G401.6 (cell line): ENCODE measurements at regions not wholly inside any gene's neighbourhood (a gene's known extent, or its start where the extent isn't known, plus 50 kb on each side); places are given as distances from the start of the nearest gene placed in this dataset.
"Not testable (repeated sequence)": the region's sequence is repeated elsewhere in the genome, so short reads cannot be mapped to it uniquely, and the experiment has no call there.

Experiments
- FAIRE-seq: peaks from 2 replicates; lab custom pipeline; 2012; peaks lifted over from hg19 to GRCh38; lab: Jason Lieb, UNC

DNA sequence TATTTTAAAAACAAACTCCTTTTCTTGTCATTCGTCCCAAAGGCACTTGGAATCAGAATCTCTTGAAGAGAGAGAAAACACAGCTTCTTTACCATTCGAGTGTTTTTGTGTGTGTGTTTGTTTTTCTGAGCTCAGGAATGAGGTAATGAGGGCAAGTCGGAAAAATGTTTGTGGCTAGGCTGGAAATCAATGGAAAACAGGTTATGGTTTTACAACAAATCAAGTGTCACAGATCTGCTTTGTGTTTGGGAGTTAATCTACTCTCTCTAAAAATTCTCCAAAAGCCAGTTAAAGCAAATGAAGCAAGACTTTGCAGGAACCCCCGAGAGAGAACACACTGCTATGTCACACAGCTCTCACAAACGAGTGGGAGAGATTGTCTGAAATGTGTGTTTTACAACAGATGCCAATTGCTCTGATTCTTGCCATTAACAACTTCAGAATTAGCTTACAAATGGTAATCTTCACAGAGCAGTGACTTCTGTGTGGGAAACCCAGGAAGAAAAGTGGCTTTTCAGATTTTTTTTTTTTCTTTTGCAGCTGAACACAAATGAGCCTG is 264.1 kb downstream of the CBLL2 start:
- no peak for FAIRE-seq

DNA sequence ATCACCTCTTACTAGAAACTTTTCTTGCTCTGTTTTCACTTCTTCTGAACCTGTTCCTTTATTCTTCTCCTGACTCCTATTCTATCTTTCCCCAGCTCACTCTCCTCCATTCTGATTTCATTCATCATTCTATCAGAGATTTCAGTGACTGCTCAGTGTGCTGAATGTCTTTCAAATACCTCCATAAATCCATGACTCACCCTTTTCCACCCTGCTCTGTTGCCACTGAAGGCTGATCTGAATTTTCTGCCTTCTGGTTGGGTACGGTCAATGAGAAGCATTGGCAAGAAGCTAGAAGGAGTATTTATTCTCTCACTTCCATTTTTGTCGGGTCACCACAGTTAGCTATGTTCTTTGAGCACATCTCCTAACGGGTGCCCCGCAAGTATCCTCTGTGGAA is 265.9 kb downstream of the CBLL2 start:
- FAIRE-seq = no peak

DNA sequence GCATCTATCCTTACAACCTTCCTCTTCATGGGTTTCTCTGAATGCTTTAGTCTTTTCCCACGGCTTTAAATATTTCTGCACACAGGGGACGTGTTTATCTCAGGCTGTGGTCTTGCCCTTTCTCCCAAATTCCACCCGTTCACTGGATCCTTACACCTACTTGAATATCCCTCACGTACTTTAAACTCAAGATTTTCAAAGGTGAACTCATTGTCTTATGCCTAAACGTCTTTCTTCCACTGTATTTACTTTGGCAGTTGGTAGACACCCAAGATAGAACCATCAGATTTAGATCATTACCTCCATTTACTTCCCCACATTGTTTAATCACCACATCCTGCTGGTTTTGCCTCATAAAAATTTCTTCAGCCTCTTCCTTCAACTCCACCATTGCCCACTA is 269.2 kb downstream of the CBLL2 start:
- FAIRE-seq = no peak

DNA sequence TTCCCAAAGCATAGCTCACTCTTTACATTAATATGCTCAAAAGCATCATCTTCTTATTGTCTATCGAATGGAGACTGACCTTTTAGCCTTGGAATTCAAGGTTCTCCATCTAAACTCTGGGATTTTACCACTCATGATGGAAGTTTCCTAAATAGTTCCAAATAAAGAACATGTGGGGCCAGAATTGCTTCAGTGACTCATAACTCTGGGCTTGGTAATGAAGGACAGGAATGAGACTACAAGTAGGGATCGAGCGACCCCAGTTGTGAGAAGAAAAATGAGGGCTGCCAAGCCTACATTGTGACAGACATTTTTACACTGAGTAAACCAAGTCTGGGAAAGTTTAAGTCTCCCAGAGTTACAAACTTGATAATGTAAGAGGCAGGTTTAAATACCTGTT is 269.9 kb downstream of the CBLL2 start:
- no peak for FAIRE-seq

DNA sequence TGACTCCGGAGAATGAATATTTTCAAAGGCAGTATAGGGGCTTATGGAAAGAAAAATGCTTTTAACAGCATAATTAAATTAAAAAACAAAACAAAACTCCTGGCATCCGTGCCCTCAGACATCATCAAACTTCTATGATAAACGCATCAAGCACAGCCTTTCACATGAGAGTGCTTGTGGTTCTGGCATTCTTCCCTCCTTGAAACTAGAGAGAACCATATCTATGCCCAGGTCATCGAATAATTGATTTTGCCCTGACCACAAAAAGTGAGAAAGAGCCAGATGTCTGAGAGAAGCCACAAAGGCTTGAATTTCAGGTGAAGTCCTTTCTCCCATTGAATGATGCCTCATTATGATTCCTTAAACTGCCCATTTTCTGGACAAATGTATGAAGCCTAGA is 286.8 kb downstream of the CBLL2 start:
- FAIRE-seq = no peak

DNA sequence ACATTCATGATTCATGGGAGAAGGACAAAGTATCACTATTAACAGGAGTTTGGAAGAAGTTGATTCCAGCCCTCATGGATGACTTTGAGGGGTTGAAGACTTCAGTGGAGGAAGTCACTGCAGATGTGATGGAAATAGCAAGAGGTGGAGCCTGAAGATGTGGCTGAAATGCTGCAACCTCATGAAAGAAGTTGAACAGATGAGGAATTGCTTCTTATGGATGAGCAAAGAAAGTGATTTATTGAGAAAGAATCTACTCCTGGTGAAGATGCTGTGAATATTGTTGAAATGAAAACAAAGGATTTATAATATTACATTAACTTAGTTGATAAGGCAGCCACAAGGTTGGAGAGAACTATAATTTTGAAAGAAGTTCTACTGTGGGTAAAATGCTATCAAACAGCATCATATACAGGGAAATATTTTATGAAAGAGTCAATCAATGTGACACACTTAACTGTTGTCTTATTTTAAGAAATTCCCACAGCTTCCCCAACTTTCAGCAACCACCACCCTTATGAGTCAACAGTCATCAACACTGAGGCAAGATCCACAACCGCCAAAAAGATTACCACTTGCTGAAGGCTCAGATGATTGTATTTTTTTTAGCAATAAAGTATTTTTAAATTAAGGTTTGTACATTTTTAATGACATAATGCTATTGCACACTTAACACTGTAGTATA is 302.6 kb downstream of the CBLL2 start:
- FAIRE-seq = no peak

DNA sequence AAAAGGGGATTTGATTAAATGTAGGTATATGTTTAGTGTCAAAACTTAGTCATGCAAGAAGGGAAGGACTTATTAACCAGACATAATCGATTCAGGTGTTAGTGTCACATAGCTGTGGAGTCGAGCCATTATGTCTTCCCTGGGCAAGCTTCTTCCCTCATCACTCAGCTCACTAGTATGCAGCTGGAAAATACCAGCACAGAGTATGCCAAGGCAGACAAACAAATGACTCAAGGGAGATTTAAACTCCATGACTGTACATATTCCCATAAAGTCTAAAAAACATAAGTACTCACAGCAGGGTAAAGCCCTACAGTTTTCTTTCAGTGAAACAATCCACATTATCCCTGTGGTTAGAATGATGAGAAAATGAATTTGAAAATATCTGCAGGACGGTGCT is 304.5 kb downstream of the CBLL2 start:
- no peak for FAIRE-seq

DNA sequence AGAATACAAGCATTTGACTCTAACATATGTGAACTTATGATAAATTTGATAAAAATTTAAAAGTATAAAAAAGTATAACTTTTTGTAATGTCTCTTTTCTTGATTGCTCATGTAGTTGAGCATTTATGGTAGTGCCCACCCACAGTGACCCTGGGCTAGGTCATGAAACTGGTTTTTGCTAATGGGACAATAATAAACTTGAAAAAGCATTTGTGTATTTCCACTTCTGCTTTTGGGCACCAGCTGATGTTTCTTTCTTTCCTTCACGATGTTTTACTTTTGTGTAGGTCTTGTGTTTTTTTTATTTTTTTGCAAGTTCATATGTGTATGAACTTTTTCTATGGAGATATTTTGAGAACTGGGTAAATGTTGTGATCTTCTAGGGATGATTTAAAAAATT is 313.1 kb downstream of the CBLL2 start:
- no peak for FAIRE-seq

DNA sequence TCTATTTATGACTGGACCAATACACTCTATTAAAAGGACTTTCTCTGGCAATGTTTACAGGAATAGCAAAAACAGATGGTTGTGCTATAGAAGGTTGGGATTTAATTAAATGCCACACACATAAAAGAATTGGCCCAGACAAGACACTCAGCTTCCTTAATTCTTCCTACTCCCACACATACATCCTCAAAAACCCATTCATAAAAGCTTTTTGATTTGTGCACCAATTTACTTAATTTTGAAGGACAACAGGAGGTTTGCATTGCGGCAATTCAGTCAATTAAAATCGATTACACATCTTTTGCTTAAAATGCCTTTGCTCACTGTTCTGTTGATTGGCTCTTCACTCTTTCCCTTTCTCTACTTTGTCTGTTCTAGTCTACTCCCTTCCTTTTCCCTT is 317.1 kb downstream of the CBLL2 start:
- FAIRE-seq = no peak

DNA sequence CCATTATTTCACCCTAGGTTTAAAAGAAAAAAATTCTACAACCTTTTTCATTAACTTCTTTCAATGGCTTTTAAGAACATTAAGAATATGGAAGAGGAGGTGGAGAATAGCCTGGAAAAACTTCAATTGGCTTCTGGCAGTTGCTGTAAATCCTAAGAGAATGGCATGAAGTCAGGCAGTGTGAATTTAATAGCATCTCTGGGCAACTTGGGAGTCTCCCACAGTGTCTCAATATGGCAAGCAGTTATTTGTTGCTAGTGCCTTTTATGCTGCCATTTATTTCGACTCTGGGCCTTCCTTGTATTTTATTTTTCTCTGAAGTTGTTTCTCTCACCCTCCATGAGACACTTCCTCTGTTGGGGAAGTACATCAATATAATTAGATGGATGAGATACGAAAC is 322.1 kb downstream of the CBLL2 start:
- FAIRE-seq = no peak

DNA sequence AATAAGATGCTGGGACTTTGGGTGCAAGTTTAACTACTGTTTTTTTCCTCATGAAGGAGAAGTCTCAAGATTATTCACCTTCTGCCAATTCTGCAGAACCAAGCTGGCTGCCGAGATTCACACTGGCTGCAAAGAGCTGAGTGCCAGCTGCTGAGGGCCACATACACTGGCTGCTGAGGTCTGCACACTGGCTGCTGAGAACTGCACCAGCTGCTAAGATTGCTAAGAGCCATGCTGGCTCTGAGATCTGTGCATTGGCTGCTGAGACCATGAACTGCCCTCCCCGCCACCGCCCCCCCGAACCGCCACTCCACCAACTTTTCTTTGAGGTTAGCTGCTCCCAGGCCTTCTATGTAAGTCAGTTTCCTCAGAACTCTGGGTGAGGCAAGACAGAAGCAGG is 330.3 kb downstream of the CBLL2 start:
- no peak for FAIRE-seq

DNA sequence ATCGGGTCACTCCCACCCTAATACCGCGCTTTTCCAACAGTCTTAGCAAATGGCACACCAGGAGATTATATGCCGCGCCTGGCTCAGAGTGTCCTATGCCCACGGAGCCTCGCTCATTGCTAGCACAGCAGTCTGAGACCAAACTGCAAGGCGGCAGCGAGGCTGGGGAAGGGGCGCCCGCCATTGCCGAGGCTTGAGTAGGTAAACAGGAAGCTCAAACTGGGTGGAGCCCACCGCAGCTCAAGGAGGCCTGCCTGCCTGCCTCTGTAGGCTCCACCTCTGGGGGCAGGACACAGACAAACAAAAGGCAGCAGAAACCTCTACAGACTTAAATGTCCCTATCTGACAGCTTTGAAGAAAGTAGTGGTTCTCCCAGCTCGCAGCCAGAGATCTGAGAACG is 336.7 kb downstream of the CBLL2 start:
- FAIRE-seq = not testable (repeated sequence)

DNA sequence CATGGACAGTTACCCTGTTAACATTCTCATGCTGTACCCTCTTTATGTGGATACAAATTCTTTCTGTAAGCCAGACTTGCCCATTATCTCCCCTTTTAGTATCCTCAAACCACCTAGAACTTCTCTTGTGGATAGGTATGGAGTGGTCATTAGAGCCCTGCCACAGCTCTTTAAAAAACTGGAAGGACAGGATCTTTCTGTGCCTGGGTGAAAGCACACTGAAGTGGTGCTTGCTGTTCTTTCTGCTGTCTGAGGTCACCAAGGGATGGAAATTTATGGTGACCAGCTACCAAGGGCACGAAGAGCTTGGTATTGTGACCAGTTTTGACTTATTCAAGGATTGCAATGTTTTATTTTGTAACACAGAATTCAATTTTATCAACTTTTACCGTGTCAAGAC is 344.2 kb downstream of the CBLL2 start:
- FAIRE-seq = no peak

DNA sequence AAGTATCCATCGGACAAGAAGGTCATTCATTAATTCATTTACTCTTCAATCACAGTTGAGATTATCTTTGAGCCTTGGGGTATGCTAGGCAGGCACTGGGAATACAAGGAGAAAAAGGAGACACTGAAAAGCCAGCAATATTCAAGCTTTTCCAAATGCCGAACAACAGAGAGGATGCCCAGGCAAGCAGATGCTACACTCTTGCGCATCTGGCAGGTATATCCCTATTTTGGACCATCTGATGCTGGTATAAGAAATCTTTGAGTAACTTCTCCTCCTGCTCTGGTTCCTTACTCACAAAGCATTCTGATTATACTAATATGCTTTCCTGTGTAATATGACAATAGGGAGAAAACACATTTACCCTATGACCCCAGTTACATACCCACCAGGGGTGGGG is 354.9 kb downstream of the CBLL2 start:
- no peak for FAIRE-seq

DNA sequence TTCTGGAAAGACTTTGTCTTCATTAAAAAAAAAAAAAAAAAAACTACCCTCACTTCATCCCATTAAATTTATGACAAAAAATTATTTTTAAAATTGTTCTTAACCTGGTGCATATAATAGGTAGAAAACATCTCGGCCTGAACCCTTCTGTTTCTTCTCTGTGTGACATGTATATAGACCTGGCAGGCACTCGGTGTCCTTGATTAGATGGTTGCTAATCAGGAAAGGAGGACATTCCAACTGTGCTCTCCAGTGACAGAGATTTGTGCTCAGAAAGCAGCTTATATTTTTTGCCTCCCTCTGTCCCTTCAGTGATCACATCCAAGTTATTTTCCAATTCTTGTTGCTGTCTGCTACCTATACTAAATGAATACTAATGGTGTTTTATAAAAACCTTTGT is 355.6 kb downstream of the CBLL2 start:
- FAIRE-seq = no peak

DNA sequence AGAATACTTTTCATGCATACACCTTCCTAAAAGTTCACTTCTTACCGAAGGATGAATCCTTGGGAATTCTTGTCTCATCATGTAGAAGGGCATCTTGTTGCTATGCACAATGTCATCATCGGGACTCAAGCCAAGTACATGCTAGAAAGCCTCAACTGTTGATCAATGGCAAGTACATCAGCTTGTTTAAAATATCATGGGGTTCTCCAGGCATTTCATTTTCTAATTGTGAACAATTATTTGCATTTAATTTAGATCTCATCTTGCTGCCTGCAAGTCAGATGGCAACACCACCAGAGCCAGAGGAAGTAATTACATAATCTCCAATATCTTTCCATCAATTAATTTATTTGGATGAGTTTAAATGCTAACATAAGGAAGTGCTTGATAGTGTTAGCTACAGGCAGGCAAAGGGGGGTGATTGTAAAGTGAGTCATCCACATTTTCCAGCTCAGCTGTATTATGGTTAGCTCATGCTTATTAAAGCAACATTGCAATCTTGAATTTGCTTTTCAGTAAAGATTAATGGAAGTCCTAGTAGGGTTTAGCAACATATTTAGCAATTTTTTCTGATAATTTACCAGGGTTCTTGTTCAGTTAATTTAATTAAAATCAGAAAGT is 356.5 kb downstream of the CBLL2 start:
- FAIRE-seq = no peak

DNA sequence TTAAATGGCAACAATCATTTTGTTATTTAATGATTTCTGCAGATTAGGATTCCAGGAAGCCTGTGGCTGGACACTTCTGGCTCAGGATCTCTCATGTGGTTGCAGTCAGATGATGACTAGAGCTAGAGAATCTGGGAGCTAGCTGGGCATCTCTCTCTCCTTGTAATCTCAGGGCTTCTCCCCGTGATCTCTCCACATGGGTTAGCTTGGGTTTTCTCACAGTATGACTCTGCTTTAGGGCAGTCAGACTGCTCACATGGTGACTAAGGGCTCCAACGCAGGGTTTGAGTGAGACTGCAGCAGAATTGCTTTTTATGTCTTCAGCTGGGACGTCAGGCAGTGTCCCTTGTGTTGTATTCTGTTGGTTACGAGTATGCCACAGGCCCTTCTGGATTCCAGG is 361.4 kb downstream of the CBLL2 start:
- no peak for FAIRE-seq

DNA sequence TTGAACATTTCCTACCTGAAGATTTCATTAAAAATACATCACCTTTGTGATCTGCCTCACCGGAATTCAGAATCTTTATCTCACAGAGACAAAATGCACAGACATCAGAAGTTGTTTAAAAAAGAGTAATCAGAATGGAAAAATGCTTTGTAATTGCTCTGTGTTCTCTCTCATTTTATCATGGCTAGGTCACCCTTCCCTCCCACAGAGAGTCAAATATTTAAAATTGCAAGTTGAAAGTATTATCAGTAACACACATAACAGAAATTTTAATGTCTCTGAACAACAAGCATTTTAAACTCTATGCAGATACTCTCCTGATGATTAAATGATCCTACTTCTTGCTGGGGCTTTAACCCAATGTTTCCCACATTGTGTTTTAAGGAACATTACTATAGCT is 362.0 kb downstream of the CBLL2 start:
- no peak for FAIRE-seq

DNA sequence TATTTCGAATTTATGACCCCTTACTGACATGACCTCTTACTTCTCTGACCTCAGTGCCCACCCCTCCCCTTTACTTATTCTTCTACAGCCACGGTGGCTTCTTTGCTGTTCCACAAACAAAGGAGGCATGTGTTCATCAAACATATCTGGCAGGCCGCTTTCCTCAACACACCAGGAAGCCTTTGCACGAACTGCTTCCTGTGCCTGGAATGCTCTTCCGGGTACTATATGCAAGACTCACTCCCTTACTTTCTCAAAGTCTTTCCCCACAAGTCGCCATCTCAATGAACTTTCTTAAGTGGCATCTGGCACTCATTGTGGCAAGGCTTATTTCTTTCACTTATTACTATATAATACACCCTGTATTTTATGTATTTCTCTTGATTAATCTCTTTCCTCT is 351.5 kb upstream of the DDX53 start:
- FAIRE-seq = no peak

DNA sequence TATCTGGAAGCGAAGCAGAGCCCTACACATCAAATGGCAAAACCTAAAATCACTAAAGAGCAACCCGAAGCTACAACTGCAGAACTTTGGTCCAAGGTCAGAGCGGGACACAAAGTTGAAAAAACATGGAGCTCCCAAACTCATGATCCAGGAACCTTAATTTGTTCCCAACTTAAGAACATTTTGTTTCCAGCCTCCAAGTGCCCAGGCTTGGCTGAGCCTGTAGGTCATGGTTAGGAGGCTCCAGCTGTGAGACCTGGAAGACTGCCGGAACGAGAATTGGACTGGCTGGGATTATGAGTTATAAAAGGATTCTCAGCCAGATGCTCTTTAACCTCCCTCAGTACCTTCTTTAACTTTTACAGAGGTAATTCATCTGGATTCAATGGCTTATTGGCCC is 349.1 kb upstream of the DDX53 start:
- no peak for FAIRE-seq

DNA sequence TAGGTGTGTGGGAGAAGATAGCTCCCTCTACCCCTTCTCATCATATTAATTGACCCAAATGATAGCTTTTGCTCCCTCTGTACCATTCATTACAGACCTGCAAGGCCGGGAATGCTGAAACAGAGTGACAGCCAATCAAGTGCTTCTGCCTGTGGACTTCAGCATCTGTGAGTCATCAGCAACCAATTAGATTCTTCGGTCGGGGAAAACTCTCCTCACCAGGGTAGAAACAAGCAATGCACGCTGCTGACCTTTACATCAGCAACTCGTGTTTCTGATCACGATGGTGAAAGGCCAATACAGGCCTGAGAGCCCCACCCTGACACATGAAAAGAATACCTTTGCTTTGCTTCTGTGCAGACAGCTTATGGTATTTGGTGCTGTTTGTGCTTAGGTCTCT is 347.2 kb upstream of the DDX53 start:
- no peak for FAIRE-seq

DNA sequence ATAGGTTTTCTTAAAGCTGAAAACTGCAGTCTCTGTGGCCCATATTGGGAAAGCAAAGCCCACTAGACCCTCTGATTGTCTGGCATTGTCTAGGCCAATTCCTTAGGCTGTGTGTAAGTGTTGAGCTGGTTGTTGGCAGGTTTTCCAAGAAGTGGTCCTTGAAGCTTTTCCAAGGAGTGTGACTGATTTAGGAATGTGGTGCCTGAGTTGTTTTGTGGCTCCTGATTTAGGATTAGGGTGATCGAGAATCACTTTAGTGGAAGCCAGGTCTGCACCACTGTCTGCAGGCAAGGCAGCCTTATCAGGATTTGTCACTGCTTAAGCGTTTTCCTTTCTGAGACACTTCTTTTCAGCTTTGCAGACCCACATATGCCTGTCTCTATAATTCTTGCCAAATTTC is 339.0 kb upstream of the DDX53 start:
- no peak for FAIRE-seq

DNA sequence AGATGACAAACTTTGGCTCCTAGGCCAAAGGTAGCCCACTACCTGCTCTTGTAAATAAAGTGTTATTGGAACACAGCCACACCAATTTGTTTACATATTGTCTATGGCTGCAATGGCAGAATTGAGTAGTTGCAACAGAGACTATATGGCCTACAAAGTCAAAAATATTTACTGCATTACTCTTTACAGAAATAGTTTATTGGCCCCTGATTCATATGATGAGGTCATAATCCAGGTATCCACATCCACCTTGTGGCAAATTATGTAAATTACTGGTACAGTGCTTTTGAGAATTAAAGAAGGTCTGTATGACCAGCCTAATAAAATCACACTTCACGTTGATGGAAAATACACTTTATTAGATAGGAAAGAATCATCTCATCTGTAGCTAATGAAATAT is 337.0 kb upstream of the DDX53 start:
- no peak for FAIRE-seq

DNA sequence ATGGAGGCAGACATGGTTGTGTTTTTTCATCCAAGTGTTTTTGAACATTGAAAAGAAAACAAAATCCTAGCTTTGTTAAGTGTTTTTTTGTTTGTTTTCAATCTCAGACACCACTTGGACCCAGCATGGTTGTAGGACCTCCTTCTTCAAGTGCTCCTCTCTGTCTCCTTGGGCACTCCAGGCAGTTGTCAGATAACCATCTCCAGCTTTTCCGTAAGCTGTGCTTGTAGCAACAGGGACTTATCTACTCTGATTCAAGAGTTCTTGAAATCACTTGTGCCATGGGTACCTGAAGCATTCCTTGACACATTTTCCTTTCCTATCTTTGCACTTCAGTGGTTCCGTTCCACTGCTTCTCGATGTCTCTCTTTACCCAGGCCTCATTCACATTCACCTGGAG is 334.9 kb upstream of the DDX53 start:
- no peak for FAIRE-seq
